Gastrocnemius medialis (tissue), 4 donors: ENCODE measurements at regions not wholly inside any gene's neighbourhood (a gene's known extent, or its start where the extent isn't known, plus 50 kb on each side); places are given as distances from the start of the nearest gene placed in this dataset.

Experiments used
- ATAC-seq, 2 donors: fragments of 150-250 bp; one replicate each; pipeline ENCODE4 v1.9.1; 2016
- DNase-seq, 2 donors: peaks; one replicate each; pipeline ENCODE4 v3.0.0-alpha.2; 2019
- H3K27ac ChIP-seq, 4 donors: fragments of 200-600 bp; sonication (generic); 1 replicate in 1 of 4; 2 replicates in 3 of 4; pipeline ENCODE4 v1.5.1; 2016 to 2018; ENCODE audit warnings: mild to moderate bottlenecking in 2 of 4, moderate library complexity in 1 of 4
- H3K27me3 ChIP-seq, 3 donors: fragments of 200-600 bp; sonication (generic) in 2 of 3; 1 replicate in 1 of 3; 2 replicates in 2 of 3; pipeline versions ENCODE4 v1.5.1 to v1.6.0; 2016 to 2019; ENCODE audit warnings: mild to moderate bottlenecking in 1 of 3, moderate library complexity in 1 of 3
- H3K36me3 ChIP-seq, 2 donors: fragments of 200-600 bp; sonication (generic) in 1 of 2; one replicate each; pipeline ENCODE4 v1.5.1; 2017 to 2018
- H3K4me1 ChIP-seq, 2 donors: fragments of 200-600 bp; sonication (generic) in 1 of 2; one replicate each; pipeline ENCODE4 v1.5.1; 2016 to 2017; ENCODE audit warnings: mild to moderate bottlenecking in 2 of 2
- H3K4me3 ChIP-seq, 4 donors: fragments of 200-600 bp; sonication (generic) in 3 of 4; 1 replicate in 1 of 4; 2 replicates in 3 of 4; pipeline ENCODE4 v1.5.1; 2016 to 2019; ENCODE audit warnings: mild to moderate bottlenecking in 2 of 4
- H3K9me3 ChIP-seq, 3 donors: fragments of 200-600 bp; sonication (generic) in 2 of 3; 1 replicate in 1 of 3; 2 replicates in 2 of 3; pipeline ENCODE4 v1.5.1; 2016 to 2019
- POLR2A ChIP-seq, 2 donors: fragments of 450-650 bp; IDR thresholded peaks; one replicate each; pipeline ENCODE4 v1.6.1; 2017; ENCODE audit warnings: antibody characterized with exemption in 2 of 2, mild to moderate bottlenecking in 2 of 2, moderate library complexity in 2 of 2
- in situ Hi-C, 4 donors: fragments of 200-750 bp; cut with MboI; loops; one replicate each; pipeline versions ENCODE4 v1.15.0 to v1.8.0; 2017; ENCODE audit warnings: low sequenced_read_pairs in 4 of 4
- intact Hi-C: fragments of 100-400 bp; cut with DNase I; formaldehyde crosslinking; loops from one replicate; pipeline ENCODE4 v1.15.1; 2023; ENCODE audit warnings: low total_unique reads
- TF ChIP-seq, protein P1 (sequence below), 5 experiments: fragments of 450-650 bp in 3 of 5; fragments of 200-600 bp in 2 of 5; sonication (generic) in 2 of 5; IDR thresholded peaks in 4 of 5; conservative IDR thresholded peaks in 1 of 5; 1 replicate in 4 of 5; 2 replicates in 1 of 5; pipeline ENCODE4 v1.5.1; 2016 to 2019; ENCODE audit warnings: antibody characterized with exemption in 5 of 5, mild to moderate bottlenecking in 3 of 5, moderate library complexity in 3 of 5

DNA sequence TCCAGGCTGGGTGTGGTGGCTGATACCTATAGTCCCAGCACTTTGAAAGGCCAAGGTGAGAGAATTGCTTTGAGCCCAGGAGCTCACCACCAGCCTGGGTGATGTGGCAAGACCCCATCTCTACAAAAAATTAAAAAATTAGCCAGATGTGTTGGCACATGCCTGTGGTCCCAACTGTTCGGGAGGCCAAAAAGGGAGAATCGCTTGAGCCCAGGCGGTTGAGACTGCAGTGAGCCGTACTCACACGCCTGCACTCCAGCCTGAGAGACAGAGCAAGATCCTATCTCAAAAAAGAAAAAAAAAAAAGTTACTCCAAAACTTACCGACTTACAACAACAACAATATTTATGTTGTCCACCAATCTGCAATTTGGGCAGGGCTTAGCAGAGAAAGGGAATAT, 178.0 kb upstream of the FN1 start:
- no peaks in the 10 kb centered on the region for H3K27me3 ChIP-seq
- intact Hi-C loops = no loop called here
- H3K27ac ChIP-seq = no peak overlapping the region
- H3K9me3 ChIP-seq = no peaks in the 10 kb centered on the region
- DNase-seq (no peak), ATAC-seq (no peak)
- TF ChIP-seq POLR2A (IDR thresholded peaks at IDR 0.05) = no peak
- TF ChIP-seq, protein P1, sequence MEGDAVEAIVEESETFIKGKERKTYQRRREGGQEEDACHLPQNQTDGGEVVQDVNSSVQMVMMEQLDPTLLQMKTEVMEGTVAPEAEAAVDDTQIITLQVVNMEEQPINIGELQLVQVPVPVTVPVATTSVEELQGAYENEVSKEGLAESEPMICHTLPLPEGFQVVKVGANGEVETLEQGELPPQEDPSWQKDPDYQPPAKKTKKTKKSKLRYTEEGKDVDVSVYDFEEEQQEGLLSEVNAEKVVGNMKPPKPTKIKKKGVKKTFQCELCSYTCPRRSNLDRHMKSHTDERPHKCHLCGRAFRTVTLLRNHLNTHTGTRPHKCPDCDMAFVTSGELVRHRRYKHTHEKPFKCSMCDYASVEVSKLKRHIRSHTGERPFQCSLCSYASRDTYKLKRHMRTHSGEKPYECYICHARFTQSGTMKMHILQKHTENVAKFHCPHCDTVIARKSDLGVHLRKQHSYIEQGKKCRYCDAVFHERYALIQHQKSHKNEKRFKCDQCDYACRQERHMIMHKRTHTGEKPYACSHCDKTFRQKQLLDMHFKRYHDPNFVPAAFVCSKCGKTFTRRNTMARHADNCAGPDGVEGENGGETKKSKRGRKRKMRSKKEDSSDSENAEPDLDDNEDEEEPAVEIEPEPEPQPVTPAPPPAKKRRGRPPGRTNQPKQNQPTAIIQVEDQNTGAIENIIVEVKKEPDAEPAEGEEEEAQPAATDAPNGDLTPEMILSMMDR (IDR thresholded peaks at IDR 0.05 in 4 of 5, conservative IDR thresholded peaks at IDR 0.05 in 1 of 5) = no peak
- no peak overlapping the region for H3K4me3 ChIP-seq
- no peaks in the 10 kb centered on the region for H3K4me1 ChIP-seq
- H3K36me3 ChIP-seq = no peaks in the 10 kb centered on the region
- in situ Hi-C loops = no loop called here

DNA sequence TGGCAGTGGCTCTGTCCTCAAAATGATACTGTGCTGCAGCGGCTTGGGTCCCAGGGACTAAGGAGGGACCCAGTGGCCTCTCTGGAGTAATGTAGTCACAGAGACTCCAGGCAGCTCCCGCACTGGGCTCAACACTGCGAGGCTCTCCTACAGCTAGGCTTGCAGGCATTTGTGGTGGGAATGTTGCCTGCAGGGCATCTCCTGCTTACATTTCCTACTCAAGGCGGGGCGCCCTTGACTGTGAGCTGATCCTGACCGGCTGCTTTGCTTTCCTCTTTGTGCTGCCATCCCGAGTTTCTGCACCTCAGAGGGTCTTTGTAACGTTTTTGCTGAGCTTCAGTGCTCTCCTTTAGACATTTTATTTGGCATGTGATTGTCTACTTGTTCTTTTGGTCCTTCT, 177.4 kb upstream of the FN1 start:
- no peaks in the 10 kb centered on the region for H3K9me3 ChIP-seq
- in situ Hi-C loops = no loop called here
- no peaks in the 10 kb centered on the region for H3K27me3 ChIP-seq
- no peak for TF ChIP-seq POLR2A (IDR thresholded peaks at IDR 0.05)
- TF ChIP-seq, protein P1 (IDR thresholded peaks at IDR 0.05 in 4 of 5, conservative IDR thresholded peaks at IDR 0.05 in 1 of 5) = no peak
- DNase-seq = no peak
- H3K36me3 ChIP-seq = no peaks in the 10 kb centered on the region
- ATAC-seq = no peak
- no peak overlapping the region for H3K4me3 ChIP-seq
- intact Hi-C loops = no loop called here
- H3K4me1 ChIP-seq = no peaks in the 10 kb centered on the region
- H3K27ac ChIP-seq = no peak overlapping the region

DNA sequence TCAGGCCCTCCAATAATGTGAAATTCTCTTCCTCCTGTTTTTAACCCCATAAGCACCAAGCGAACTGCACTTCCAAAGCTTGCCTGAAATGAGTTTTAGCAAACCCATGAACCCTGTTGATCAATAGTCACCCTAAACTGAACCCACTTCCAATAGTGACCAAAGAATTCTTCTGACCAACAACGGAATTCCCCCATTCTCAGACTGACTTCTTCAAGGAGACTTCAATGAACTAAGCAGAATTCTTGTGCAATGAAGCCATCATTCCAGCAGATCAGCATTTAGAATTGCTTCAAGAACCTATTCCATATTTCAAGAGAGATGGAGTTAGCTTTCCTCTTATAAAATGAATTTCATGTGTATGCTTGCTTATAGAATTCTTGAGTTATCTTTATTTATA, 176.9 kb upstream of the FN1 start:
- Histone ChIP-seq H3K4me1 (no peaks in the 10 kb centered on the region), H3K27me3 (no peaks in the 10 kb centered on the region), H3K4me3 (no peak overlapping the region), H3K9me3 (no peaks in the 10 kb centered on the region), H3K27ac (no peak overlapping the region), H3K36me3 (no peaks in the 10 kb centered on the region)
- ATAC-seq (no peak), DNase-seq (no peak)
- TF ChIP-seq, protein P1 (IDR thresholded peaks at IDR 0.05 in 4 of 5, conservative IDR thresholded peaks at IDR 0.05 in 1 of 5) = no peak
- no peak for TF ChIP-seq POLR2A (IDR thresholded peaks at IDR 0.05)
- intact Hi-C loops = no loop called here
- in situ Hi-C loops = no loop called here

DNA sequence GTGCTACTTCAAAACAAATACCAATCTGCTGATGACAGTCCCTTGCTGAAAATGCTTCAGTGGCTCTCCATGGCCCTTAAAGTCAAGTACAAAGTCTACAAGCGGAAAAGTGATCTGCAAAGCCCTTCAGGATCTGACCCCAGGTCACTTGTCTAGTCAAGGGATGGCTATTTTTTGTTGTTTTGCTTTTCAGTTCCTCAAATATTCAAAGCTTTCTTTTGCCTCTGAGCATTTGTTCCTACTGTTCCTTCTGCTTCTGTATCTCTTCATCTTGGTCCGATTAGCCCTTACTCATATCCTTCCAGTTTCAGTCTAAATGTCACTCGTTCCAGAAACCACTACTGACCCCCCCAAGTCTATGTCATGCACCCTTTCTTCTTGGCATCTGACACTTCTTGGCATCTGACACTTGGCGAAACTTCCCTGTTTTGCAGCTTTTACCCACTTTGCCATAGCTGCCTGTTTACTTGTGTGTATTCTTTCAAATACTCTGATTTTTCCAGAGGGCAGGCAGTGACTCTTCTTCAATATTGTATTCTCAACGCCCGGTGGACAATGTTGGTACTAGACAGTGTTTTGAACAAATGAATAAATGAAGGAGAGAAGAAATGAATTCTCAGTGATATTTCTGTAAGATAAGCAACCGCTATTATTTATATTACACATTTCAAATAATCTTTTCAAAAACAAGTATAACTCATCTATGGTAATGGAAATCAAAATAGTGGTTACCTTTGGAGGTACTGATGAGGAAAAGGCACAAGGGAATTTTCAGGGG, 175.9 kb upstream of the FN1 start:
- DNase-seq = no peak
- intact Hi-C loops (no loop called here), in situ Hi-C loops (no loop called here)
- no peaks in the 10 kb centered on the region for H3K4me1 ChIP-seq
- H3K9me3 ChIP-seq = no peaks in the 10 kb centered on the region
- H3K27ac ChIP-seq = no peak overlapping the region
- H3K36me3 ChIP-seq = no peaks in the 10 kb centered on the region
- ATAC-seq = no peak
- H3K4me3 ChIP-seq = no peak overlapping the region
- no peak for TF ChIP-seq POLR2A (IDR thresholded peaks at IDR 0.05)
- TF ChIP-seq, protein P1 (IDR thresholded peaks at IDR 0.05 in 4 of 5, conservative IDR thresholded peaks at IDR 0.05 in 1 of 5) = no peak
- H3K27me3 ChIP-seq = no peaks in the 10 kb centered on the region
